ENCODE measurements at regions not wholly inside any gene's neighbourhood (a gene's known extent, or its start where the extent isn't known, plus 50 kb on each side); places are given as distances from the start of the nearest gene placed in this dataset.
"Not testable (repeated sequence)": the region's sequence is repeated elsewhere in the genome, so short reads cannot be mapped to it uniquely, and the experiment has no call there.

DNA sequence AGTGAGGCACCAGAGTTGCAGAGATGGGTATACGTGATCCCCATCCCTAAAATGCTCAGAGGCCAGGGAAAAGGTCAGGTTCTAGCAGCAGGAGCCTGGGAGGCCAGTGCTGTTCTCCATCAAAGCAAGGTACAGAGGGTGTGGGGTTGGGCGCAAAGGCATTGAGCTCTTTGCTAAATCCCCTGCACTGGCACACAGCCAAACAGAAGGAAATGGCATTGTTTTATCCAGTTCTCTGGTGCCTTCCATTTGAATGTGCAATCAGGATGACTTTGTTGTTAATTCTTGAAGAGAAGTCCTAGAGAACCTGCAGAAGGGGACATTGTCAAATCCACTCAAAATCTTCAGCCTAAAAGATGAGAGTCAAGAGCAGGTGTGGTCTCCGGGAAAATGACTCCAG is 111.3 kb upstream of the CHST15 start:
- no peak for DNase-seq

DNA sequence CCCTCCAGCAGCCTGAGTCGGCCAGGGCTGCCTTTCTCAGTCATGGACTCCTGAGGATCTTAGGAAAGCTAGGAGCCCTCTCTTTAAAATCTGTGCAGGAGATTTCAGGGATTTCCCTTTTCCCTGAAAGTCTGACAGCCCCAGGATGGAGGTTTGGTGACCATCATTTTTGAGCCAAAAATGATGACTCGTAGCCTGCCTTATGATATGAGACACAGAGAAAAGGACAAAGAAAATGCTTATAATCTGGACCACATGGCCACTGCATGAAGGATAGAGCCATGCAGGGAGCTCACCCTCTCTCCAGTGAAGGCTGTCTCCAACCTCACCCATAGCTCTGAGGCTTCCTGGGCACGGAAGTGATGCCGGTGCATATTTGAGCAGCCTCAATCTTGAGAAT is 106.6 kb upstream of the CHST15 start:
- DNase-seq = no peak

DNA sequence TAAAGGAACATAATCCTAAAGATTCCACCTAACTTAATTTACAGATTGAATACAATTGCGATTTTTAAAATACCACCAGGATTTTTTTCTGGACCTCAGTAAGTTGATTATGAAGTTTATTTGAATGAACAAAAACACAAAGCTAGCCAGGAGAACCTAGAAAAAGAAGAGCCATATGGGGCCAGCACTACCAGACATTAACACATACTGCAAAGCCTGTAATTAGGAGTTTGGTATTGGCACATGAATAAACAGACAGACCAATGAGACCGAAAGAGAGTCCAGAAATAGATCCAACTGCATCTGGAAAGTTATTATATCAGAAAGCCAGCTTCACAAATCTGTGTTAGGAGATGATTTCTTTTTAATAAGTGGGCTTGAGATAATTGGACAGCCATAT is 105.5 kb upstream of the CHST15 start:
- no peak for DNase-seq

DNA sequence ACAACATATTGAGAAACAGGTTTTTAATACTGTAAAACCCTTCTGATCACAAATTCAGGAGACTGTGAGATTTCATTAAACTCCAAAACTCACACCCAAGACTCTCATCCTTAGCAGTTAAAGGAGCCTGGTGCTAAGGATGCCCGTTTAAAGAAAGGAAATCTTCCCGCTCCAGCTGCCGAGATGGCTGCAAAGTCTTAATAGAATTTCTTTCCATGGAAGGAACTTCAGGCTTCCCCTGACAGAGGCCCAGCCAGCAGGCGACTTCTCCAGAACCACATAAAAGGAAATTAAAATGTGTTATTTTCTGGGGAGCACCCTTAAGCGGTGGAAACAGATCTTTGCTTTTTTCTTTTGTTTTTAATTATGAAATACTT is 104.7 kb upstream of the CHST15 start:
- no peak for DNase-seq

DNA sequence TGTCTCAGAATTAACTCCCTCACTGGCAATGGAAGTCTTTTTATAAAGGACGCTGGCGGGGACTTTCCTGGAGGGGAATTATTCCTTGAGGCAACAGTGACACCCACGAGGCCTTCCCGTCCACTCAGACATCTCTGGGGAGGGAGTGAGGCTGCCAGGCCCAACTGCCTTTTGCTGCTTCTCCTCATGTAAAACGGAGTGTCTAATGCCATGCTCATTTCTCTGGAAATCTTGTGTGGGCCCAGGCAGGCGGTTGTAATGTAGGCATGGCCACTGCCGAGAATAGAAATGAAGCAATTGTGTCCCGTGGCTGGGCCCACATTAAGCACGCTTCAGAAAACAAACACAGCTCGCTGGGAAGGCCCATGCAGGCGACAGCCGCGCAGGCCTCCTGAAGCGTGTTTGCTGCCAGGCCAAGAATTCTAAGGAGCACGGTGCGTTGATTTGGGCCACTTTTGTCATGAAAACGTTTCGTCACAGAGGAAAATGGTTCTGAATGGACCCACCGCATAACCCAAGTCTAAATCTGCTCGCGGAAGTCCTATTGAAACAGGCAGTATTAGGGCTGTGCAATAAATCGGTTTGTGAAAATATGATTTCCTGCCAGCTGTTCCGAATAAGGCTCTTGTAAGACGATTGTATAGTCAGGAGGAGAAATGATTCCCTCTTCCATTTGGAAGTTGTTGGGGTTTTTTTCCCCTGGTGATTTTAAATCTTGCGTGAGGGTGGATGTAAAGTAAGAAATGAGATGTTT is 104.2 kb upstream of the CHST15 start:
- DNase-seq = no peak

DNA sequence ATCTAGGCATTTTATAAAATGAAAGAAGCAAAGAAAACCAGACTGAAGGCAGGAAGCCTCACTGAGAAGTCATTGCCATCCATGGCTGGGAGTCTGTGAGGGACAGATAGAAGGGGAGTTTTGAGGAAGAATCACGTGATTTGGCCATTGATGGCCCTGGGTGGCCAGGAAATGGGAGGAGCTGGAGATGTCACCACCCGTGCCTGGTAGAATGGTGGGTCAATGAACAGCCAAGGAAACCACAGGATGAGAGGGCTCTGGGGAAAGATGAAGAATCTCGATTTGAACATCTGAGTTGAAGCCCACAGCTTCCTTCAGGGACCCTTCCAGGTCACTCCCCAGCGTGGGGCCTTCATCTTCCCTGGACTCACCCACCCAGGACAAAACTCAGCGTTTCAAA is 103.3 kb upstream of the CHST15 start:
- no peak for DNase-seq

DNA sequence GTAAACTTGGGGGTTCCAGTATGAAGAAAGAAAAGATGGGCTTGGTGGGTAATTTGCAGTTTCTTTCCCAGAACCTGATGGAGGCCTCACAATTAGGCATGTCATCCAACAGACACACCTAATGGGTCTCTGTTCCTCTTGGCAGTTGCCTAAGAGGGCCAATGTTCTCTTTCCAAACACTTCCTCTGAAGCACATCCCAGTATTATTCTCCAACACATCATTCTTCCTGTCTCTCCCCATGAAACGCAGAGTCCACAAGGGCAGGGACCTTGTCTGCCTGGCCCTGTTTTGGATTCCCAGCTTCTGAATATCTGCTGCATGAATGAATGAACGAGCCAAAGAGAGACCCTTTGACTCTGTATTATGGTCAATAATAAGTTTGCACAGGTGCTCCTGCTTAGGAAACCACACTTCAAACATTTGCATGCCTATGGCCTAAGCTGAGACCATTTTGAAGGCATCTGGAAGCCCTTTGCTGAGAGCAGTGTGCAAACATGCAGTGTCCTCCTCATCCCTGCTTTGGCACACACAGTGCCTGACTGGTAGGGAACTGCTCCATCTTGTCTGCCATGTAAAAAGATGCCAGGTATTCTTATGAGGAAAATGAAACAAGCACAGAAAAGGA is 100.9 kb upstream of the CHST15 start:
- DNase-seq = no peak

DNA sequence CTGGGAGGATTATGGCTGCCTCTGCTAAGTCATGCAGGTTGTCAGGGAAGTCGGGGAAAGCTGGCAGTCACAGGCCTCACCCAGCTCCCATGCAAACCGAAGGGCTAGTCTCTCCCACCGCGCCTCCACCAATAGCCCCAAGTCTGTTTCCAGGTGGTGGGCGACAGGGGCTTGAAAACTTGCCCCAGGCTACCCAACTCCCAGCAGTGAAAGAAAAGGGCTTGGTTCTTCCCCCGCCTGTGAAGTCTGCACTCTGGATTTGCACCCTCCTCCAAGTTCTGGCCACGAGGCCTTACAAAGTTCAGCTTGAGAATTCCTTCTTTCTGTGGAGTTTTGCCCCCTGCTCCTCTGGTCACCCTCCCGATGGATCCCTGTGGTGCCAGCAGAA is 99.9 kb upstream of the CHST15 start:
- DNase-seq = no peak

DNA sequence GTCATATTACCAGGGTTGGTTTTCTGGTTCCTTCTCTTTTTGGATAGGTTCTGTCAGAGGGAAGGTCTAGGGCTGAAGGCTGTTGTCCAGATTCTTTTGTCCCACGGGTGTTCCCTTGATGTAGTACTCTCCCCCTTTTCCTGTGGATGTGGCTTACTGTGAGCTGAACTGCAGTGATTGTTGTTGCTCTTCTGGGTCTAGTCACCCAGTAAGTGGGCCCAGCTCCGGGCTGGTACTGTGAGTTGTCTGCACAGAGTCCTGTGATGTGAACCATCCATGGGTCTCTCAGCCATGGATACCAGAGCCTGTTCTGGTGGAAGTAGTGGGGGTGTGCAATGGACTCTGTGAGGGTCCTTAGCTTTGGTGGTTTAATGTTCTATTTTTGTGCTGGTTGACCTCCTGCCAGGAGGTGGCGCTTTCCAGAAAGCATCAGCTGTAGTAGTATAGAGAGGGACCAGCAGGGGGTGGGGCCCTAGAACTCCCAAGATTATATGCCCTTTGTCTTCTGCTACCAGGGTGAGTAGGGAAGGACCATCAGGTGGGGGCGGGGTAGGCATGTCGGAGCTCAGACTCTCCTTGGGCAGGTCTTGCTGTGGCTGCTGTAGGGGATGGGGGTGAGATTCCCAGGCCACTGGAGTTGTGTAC is 99.4 kb upstream of the CHST15 start:
- DNase-seq = not testable (repeated sequence)

DNA sequence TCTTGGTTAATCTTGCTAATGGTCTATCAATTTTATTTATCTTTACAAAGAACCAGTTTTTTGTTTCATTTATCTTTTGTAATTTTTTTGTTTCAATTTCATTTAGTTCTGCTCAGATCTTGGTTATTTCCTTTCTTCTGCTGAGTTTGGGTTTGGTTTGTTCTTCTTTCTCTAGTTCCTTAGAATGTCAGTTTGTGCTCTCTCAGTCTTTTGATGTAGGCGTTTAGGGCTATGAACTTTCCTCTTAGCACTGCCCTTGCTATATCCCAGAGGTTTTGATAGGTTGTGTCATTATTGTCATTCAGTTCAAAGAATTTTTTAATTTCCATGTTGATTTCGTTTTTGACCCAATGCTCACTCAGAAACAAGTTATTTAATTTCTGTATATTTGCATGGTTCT is 97.1 kb upstream of the CHST15 start:
- not testable (repeated sequence) for DNase-seq

DNA sequence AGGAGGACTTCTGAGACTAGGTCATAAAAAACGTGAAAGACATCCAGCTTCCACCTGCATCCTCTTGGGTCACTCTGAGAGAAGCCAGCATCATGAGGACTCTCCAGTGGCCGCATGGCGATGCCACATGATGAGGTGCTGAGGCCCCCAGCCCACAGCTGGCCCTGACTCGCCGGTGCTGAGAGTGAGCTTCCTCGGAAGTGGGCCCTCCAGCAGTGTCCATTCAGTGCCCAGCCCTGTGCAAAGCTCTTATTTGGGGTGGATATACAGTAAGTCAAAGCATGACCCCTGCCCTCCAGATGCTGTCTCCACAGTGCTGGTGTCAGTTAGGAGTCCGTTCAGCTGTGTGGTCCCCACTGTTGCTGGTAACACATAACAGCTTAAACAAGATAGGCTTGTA is 93.6 kb upstream of the CHST15 start:
- DNase-seq = no peak

DNA sequence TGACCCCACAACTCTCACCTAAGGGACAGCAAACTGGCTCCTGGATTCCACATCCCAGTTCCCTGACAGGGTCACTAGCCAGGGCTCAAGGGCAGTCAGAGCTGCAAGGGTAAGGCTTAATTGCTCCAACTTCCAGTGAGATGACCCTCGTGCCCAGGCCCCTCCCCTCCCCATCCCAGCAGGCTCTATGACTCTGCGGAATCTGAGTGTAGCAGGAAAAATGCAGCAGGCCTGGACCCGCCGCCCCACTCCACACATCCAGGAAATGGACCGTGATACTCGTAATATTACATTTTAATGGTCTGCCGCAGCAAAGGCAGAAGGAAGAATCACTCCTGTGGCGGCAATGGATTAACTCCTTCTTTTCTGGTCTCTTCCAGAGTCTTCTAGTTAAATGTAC is 91.7 kb upstream of the CHST15 start:
- no peak for DNase-seq

DNA sequence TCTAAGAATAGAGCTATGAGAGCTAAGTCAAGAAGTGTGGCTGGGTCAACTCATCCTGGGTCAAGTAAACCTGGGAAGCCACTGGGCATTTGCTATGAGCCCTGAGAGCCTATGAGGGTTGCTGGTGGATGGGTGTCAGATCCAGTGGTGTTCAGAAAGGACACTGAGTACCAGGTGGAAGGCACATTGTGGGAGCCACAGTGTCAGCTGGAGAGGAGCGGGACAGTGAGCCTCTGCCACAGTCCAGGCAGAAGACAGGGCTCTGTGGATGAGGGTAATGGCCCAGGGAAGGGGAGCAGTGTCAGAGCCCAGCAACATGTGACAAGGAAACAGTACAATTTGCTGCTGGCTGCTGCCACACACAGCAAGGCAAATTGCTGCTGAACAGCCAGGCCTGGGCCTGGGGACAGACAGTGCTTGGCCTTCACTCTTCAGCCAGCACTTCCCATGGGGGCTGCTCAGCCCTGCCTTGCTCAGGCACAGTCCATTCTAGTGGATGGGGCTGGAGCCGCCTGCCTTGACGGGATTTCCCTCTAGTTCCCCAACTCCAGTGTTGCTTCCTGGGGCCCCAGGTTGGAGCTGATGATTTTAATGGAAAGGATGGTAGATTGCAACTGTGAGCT is 90.9 kb upstream of the CHST15 start:
- no peak for DNase-seq

DNA sequence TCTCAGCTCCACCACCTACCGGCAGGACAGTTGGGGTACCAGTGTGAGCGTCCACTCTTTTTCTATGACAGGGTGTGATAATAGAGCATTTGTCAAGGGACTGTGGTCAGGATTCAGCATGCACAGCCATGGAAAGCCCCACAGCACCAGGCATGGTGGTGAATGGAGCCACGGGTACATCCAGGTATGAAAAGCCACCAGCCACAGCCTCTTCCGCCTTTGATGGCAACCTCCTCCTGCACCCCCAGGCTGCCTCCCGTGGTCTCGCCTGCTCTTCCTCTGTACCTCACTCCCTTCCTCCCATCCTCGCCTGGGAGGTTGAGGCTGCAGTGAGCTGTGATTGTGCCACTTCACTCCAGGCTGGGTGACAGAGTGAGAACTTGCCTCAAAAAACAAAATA is 90.2 kb upstream of the CHST15 start:
- DNase-seq = no peak

DNA sequence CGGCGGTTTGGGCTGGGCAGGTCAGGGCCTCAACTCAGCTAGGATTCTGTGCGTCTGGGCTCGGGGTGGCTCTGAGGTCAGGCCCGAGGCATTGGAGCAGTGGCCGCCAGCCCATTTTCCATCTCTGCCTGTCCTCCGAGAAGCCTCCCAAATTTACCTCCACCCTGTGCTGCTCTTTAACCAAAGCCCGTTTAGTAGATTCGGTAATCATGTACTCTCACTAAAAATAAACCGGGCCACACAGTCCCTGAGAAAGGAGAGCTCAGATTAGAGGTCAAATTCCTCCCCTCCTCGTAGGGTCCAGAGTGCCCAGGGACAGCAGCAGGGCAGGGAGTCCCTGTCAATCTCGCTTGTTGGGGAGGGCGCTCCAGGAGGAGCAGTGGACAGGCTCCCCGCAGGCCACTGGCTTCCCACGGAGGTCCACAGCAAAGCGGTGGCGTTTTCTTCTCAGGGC is 88.7 kb upstream of the CHST15 start:
- no peak for DNase-seq

DNA sequence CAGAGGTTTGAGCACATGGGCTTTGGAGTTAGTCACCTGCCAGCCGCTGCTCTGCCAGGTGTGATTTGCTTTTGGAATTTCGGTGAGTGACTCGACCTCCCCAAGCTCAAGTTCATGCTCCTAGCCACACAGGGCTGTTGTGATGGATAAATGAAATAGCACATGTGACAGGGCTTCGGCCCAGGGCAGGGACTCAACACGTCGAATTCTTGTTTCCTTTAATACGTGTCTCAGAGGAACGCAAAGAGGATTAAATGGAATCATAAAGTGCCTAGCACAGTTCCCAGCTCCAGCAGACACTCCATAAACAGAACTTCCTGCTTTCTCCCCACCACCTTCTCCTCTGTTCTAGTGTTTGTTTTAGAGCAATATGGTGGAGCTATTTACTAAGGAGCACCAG is 88.3 kb upstream of the CHST15 start:
- no peak for DNase-seq

DNA sequence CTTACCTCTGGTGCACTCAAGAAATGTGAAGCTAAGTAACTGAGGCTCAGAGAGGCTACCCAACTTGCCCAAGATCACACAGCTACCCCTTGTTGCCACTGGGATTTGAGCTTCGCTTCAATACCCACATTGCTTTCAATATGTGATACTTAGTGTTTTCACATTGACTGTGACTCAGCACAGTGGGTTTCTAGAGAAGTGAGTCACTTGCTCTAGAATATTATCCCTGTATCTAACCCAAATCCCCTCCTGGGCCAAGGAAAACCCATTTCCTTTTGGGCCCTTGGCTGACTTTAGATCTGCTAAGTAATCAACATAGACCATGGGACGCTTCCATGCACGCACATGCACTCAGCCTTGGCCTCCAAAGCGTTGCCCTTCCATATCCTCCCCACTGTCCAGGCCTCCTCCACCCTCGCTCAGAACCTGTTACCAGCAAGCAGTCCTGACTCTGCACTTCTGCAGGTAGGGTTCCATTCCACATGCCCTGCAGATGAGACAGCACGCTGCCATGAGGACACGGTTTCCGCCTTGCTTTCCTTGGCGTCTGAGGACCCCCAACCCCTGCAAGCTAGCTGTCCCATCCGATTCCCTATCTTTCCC is 87.7 kb upstream of the CHST15 start:
- DNase-seq = no peak

DNA sequence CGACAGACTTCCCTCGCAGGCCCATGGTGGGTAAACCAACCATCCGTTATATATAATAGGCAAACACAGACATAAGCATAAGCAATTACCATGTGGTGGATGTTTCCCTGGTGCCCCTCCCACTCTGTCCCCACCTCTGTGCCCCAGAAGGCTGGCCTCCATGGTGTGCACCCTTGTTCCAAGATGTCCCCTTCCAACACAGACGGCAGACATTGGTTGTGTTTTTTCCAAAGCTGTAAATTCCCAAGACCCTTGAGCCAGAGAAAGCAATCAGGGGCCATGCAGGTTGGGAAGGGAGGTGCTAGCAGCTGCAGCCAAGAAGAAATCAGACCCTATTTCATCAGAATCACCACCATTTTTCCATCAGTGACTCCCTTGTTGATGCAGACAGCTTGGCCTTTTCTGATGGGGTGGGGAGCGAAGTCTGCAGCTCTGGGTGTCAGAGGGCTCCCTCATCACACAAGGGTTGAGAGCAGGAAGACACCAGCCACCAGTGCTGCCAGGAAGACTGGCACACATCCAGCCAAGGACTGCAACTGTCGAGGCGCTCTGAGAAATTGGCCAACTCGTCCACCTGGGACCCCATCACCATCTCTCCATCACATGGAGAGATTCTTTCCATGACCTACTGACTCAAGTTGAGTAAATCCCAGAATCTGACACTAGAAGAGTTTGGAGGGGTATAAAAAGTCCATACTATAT is 86.8 kb upstream of the CHST15 start:
- no peak for DNase-seq

DNA sequence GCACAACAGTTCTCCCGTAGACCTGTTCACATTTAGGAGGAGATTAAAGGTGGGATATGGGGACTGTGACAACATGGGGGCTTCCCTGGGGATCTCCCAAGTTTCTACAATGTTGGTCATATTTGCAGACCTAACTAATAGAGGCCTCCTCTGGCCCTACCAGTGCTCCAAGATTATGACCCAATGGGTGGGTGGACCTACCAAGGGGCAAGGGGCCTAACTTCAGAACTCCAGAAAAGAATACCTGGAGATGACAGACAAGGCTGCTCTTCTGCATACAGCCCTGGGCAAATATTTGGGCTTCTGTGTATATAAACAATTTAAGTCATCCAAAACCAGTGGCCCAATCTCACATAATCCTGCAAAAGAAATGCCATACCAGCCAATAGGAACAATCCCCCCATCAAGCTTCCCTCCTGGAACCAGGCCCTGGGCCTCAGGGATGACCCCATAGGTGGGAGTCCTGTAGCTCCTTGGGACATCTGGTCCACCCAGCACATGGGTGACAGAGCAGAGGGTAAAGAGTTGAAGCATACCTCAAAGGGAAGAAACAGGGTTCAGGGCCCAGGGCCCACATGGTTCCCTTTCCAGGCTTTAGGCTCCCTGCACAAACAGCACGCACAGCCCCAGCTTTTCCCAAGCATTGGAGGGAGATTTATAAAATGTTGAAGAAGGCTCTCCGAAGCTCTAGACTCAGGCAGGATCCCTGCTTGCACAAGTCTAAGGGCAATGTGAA is 86.1 kb upstream of the CHST15 start:
- no peak for DNase-seq

DNA sequence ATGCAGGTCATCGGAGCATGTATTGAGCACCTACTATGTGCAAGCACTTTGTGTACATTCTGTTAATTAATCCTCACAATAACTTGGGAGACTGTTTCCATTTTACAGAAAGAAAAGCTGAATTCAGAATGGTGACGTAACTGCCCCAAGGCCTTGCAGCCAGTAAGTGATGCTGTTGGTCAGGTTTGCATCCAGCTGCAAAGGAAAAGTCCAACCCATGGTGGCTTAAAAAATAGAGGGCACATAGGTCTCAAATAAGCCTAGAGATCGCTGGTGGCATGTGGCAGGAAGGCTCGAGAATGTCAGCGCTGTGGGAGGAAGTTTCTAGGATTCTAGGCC is 83.8 kb upstream of the CHST15 start:
- DNase-seq = no peak

DNA sequence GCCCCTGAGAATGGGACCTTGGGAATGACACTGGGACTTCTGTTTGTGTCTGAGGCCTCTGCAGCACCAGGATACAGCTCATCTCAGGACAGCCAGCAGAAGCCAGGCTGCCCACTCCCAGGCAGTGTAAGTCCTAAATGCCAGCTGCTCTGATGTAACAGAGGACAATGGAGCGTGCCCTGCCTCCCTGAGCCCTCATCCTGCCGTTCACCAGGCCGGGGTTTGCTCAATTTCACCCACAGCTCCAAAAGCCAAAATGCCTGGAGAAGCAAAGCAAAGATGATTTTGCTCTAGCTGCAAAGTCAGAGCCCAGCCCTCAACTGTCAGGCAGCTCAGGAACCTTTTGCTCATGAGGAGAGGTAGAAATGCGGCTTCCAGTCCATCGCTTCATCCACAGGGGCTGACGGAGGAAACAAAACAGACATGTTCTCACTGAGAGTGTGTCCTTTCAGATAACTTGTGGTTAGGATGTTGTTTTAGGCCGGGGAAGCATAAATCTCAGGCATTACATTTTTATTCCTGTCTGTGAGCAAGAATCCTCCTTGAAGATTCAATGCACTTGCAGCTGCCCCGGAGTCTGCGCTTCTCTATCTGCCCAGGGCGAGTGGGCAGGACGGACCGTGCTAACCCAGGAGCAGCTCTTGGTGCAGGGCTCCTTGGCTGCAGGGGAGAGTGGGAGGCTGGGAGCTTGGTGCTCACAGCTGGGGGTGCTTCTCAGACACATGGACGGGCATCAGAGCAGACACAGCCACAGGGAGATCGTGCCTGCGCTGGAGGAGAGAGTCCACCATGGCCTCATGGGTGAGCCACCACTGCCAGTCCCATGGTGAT is 83.2 kb upstream of the CHST15 start:
- no peak for DNase-seq

Measured in SHP77 treated with DMSO at 0.1 percent for 48 hours (cell line).